ENCODE measurements at regions not wholly inside any gene's neighbourhood (a gene's known extent, or its start where the extent isn't known, plus 50 kb on each side); places are given as distances from the start of the nearest gene placed in this dataset.

DNA sequence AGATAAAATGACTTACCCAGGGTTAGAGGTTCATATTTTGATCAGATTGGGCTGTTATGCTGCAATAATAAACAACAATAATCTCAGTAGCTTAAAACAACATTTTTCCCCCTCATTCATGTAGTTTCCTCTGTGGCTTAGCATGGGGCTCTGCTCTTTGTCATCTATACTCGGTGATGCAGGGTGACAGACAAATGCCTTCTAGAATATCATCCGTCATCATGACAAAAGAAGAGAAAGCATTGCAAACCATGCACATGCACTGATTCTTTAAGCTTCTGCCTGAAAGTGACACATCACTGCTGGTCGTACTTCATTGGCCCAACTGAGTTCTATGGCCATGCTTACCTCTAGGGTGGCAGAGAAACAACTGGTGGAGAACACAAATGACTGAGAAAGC, 58.8 kb upstream of the MAMDC2 start:
- Histone ChIP-seq H3K4me1 (ENCODE audit: control insufficient read depth, low read length) (no peaks in the 10 kb centered on the region), H3K9me2 (replicated peaks; ENCODE audit: control insufficient read depth, low read length) (no peaks in the 10 kb centered on the region), H3F3A (ENCODE audit: control insufficient read depth, insufficient read depth) (no peaks in the 10 kb centered on the region), H3K9me3 (ENCODE audit: control insufficient read depth, insufficient read depth, low read length) (no peaks in the 10 kb centered on the region), H3K79me2 (ENCODE audit: control insufficient read depth, low read length) (no peaks in the 10 kb centered on the region), H3K27ac (ENCODE audit: low read depth, low read length) (no peak overlapping the region), H3K27me3 (ENCODE audit: control insufficient read depth, low read length) (no peaks in the 10 kb centered on the region), H3K4me3 (ENCODE audit: low read length) (no peak overlapping the region), H3K4me2 (ENCODE audit: low read length) (no peak overlapping the region), H3K36me3 (ENCODE audit: control insufficient read depth, low read length) (no peaks in the 10 kb centered on the region), H4K20me1 (ENCODE audit: control insufficient read depth, insufficient read depth, low read depth, low read length) (no peaks in the 10 kb centered on the region)
- TF ChIP-seq, protein P1, sequence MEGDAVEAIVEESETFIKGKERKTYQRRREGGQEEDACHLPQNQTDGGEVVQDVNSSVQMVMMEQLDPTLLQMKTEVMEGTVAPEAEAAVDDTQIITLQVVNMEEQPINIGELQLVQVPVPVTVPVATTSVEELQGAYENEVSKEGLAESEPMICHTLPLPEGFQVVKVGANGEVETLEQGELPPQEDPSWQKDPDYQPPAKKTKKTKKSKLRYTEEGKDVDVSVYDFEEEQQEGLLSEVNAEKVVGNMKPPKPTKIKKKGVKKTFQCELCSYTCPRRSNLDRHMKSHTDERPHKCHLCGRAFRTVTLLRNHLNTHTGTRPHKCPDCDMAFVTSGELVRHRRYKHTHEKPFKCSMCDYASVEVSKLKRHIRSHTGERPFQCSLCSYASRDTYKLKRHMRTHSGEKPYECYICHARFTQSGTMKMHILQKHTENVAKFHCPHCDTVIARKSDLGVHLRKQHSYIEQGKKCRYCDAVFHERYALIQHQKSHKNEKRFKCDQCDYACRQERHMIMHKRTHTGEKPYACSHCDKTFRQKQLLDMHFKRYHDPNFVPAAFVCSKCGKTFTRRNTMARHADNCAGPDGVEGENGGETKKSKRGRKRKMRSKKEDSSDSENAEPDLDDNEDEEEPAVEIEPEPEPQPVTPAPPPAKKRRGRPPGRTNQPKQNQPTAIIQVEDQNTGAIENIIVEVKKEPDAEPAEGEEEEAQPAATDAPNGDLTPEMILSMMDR (IDR thresholded peaks at IDR 0.05; ENCODE audit: low read depth, low read length, poor library complexity, severe bottlenecking): no peak

DNA sequence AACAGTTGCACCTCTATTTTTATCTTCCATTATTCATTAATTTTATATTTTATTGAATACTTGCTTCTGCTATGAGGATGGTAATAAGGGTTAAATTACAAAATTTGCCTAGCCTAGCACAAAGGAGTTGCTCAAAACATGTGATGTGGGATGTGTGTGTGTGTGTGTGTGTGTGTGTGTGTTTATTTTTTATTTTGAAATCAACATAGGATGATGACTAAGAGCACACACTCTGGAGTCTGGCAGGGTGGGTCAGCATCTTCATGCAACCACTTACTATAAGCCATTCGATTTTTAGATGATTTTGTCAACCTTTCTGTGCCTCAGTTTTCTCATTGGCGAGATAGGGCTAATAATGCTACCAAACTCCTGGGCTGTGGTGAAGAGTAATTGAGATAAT, 57.7 kb upstream of the MAMDC2 start:
- H3K27ac ChIP-seq (ENCODE audit: low read depth, low read length): no peak overlapping the region
- no peaks in the 10 kb centered on the region for H3F3A ChIP-seq (ENCODE audit: control insufficient read depth, insufficient read depth)
- H3K4me2 ChIP-seq (ENCODE audit: low read length): no peak overlapping the region
- H3K36me3 ChIP-seq (ENCODE audit: control insufficient read depth, low read length): no peaks in the 10 kb centered on the region
- no peaks in the 10 kb centered on the region for H3K79me2 ChIP-seq (ENCODE audit: control insufficient read depth, low read length)
- no peak overlapping the region for H3K4me3 ChIP-seq (ENCODE audit: low read length)
- H3K27me3 ChIP-seq (ENCODE audit: control insufficient read depth, low read length): no peaks in the 10 kb centered on the region
- H3K9me2 ChIP-seq (replicated peaks; ENCODE audit: control insufficient read depth, low read length): no peaks in the 10 kb centered on the region
- TF ChIP-seq, protein P1 (IDR thresholded peaks at IDR 0.05; ENCODE audit: low read depth, low read length, poor library complexity, severe bottlenecking): no peak
- TF ChIP-seq EZH2phosphoT487 (IDR thresholded peaks at IDR 0.05; ENCODE audit: borderline replicate concordance, low read length): no peak
- H4K20me1 ChIP-seq (ENCODE audit: control insufficient read depth, insufficient read depth, low read depth, low read length): no peaks in the 10 kb centered on the region
- H3K4me1 ChIP-seq (ENCODE audit: control insufficient read depth, low read length): no peaks in the 10 kb centered on the region
- H3K9me3 ChIP-seq (ENCODE audit: control insufficient read depth, insufficient read depth, low read length): no peaks in the 10 kb centered on the region

DNA sequence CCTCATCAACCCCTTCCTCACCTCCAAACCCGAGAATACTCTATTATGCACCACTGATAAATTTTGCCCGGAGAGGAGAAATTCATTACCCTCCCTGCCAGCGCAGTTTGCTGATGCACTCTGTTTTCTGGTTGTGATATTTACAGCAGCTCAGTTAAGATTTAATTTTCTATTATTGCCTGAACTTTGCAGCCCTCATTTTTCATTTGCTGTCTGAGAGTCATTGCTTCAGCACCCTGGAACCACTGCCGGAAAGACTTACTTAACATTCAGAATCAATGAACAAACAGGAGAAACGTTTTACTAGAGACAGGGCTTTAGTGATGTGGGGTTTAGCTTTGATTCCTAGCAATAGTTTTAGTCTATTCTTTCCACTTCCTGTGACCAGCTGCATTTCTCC, 56.7 kb upstream of the MAMDC2 start:
- Histone ChIP-seq H3K36me3 (ENCODE audit: control insufficient read depth, low read length) (no peaks in the 10 kb centered on the region), H3K79me2 (ENCODE audit: control insufficient read depth, low read length) (no peaks in the 10 kb centered on the region), H3K4me1 (ENCODE audit: control insufficient read depth, low read length) (no peaks in the 10 kb centered on the region), H3K9me3 (ENCODE audit: control insufficient read depth, insufficient read depth, low read length) (no peaks in the 10 kb centered on the region), H3K4me3 (ENCODE audit: low read length) (no peak overlapping the region), H3K4me2 (ENCODE audit: low read length) (no peak overlapping the region), H4K20me1 (ENCODE audit: control insufficient read depth, insufficient read depth, low read depth, low read length) (no peaks in the 10 kb centered on the region), H3F3A (ENCODE audit: control insufficient read depth, insufficient read depth) (no peaks in the 10 kb centered on the region), H3K27me3 (ENCODE audit: control insufficient read depth, low read length) (no peaks in the 10 kb centered on the region), H3K27ac (ENCODE audit: low read depth, low read length) (no peak overlapping the region), H3K9me2 (replicated peaks; ENCODE audit: control insufficient read depth, low read length) (no peaks in the 10 kb centered on the region)
- TF ChIP-seq EZH2phosphoT487 (IDR thresholded peaks at IDR 0.05; ENCODE audit: borderline replicate concordance, low read length): no peak
- TF ChIP-seq, protein P1 (IDR thresholded peaks at IDR 0.05; ENCODE audit: low read depth, low read length, poor library complexity, severe bottlenecking): no peak

DNA sequence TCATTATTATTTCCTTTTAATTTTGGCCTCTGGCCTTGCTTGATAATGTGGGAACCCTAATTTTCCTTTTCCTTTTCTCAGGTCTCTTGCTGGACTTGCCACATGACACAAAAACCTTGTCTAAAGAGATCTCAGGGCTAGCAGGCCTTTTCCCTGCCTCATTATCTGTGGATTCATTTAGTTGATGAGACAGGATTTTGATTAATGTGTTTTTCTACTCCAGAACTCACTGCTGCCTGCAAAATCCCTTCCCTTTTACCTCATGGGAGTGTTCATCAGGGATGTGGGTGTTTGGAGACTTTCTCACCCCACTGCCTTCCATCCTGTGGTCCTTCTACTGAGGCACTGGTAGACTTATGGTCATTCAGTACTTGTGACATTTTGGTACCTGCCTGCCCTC, 56.2 kb upstream of the MAMDC2 start:
- Histone ChIP-seq H3K4me2 (ENCODE audit: low read length) (no peak overlapping the region), H3K27ac (ENCODE audit: low read depth, low read length) (no peak overlapping the region), H4K20me1 (ENCODE audit: control insufficient read depth, insufficient read depth, low read depth, low read length) (no peaks in the 10 kb centered on the region), H3K79me2 (ENCODE audit: control insufficient read depth, low read length) (no peaks in the 10 kb centered on the region), H3K4me1 (ENCODE audit: control insufficient read depth, low read length) (no peaks in the 10 kb centered on the region), H3F3A (ENCODE audit: control insufficient read depth, insufficient read depth) (no peaks in the 10 kb centered on the region), H3K9me2 (replicated peaks; ENCODE audit: control insufficient read depth, low read length) (no peaks in the 10 kb centered on the region), H3K27me3 (ENCODE audit: control insufficient read depth, low read length) (no peaks in the 10 kb centered on the region), H3K9me3 (ENCODE audit: control insufficient read depth, insufficient read depth, low read length) (no peaks in the 10 kb centered on the region), H3K4me3 (ENCODE audit: low read length) (no peak overlapping the region), H3K36me3 (ENCODE audit: control insufficient read depth, low read length) (no peaks in the 10 kb centered on the region)
- TF ChIP-seq, protein P1 (IDR thresholded peaks at IDR 0.05; ENCODE audit: low read depth, low read length, poor library complexity, severe bottlenecking): no peak
- TF ChIP-seq EZH2phosphoT487 (IDR thresholded peaks at IDR 0.05; ENCODE audit: borderline replicate concordance, low read length): no peak
